NCI-H748 (cell line): ENCODE measurements at regions not wholly inside any gene's neighbourhood (a gene's known extent, or its start where the extent isn't known, plus 50 kb on each side); places are given as distances from the start of the nearest gene placed in this dataset.
A peak's percentile ranks its signal among the peaks of the same experiment; 100 is the strongest.

Experiments used
- DNase-seq: peaks from one replicate; lab custom pipeline; 2025; ENCODE audit not compliant: unreplicated experiment; lab: John Stamatoyannopoulos, UW

DNA sequence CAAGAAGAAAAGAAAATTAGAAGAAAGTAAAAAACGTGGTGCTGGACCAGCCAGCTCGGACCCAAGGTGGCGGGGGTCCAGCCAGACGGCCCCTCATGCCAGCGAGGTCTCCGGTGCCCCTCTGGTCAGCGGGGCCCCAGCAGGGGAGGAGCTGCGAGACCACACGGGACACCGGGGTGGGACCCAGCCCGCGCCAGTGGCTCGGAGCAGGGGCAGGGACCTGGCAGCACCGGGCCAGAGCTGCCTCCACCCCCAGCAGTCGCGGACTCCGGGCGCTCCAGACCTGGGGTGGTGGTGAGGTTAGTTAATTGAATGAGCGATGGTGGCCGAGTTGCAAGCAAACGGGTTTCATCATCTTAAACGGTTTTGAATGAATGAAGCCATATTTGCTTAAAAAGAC, 289.9 kb upstream of the MC4R start:
- no peak for DNase-seq

GRCh38 chr18:60663060-60663989, 290.8 kb upstream of the MC4R start:
- DNase-seq: no peak

DNA sequence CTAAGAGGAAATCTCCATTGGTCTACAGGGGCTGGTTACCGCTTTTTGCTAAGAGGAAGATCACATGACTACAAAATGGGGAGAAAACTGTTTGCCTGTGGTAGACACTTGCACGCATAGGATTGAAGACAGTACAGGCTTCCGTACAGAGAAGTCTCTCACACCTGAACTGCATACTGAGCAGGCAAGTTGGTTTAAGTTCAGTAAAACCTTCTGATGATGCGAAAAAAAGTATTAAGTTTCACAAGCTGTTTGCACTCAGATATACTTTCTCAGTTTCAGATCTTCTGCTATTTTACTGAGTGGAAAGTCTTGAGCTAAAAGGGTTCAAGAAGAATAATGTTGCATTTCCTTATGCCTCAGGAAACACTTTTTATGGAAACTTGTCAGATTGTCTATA, 292.2 kb upstream of the MC4R start:
- no peak for DNase-seq

- no peak for DNase-seq
These were observed 294.4 kb upstream of the MC4R start for GRCh38 chr18:60667016-60667415.

- DNase-seq: peak; percentile 28
These were observed 296.0 kb upstream of the MC4R start for GRCh38 chr18:60668583-60668982.

- no peak for DNase-seq
These were observed 297.4 kb upstream of the MC4R start for GRCh38 chr18:60669938-60670337.

GRCh38 chr18:60671021-60671420, 298.4 kb upstream of the MC4R start:
- DNase-seq: no peak

- no peak for DNase-seq
These were observed 302.6 kb upstream of the MC4R start for GRCh38 chr18:60675126-60675525.

DNA sequence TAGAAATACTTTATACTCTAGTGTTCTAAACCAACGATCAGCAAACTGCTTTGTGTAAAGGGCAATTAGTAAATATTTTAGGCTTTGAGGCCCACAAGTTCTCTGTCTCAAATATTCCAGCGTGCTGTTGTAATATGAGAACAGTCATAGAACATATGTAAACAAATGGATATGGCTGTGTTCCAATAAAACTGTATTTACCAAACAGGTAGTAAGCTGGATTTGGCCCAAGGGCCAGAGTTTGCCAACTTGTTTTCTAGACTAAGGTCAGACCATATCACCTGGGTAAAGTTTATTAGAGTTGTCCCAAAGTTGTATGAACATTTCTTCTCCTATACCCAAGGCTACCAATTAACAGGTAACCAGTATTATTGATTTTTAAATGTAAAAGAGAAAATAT, 303.2 kb upstream of the MC4R start:
- DNase-seq: peak; percentile 86

DNA sequence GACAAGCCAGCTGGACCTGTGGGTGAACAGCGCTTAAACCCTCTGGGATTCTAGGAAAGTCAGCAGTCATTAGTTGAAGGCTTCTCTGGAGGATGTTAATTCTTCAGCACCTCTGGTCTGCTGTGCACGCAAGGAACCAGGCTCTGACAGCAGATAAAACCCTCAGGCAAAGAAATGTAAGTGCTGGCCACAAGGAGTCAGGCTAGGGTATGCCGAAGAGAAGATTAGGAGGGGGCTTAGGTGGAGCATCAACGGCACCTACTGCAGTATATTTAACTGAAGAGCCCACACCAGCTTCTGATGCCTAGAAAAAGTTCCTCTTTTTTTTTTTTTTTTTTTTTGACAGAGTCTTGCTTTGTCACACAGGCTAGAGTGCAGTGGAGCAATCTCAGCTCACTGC, 304.2 kb upstream of the MC4R start:
- DNase-seq: peak; percentile 22

- DNase-seq: peak; percentile 77
These were observed 312.4 kb upstream of the MC4R start for GRCh38 chr18:60684843-60685513.

DNA sequence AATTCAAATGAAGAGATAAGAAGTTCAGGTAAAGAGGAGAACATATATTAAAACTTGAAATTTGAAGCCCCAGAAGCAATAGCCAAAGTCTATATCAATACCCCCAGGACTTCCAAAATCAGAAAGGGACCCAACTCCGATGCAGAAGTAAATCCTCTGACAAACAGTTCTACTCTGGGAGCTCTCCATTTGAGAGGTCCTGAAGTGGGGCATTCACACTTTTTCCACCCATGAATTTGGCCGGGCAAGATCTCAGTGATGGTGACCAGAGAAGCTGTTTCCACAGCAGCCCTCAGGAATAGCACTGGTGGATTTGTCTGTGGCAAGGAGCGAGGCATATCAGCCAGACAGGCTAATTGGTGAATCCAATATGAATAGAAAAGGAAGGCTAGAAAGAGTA, 313.6 kb upstream of the MC4R start:
- DNase-seq: no peak

GRCh38 chr18:60691061-60691460, 318.5 kb upstream of the MC4R start:
- no peak for DNase-seq

DNA sequence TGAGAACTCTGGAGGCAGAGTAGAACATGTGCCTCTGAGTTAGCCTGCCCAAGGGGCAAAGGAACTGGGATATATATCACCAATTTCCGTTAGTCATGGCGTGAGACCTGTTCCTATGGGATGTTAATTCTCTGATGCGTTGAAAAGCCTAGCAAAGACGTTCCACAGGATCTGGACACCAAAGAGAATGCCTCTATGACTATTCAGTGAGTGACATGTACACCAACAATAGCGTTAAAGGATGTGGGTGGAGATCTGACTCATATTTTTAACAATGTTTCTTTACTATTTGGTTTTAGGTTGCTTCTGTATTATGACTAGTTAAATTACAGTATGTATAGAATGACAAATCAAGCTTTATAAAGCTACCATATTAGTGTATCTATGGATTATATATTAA, 320.9 kb upstream of the MC4R start:
- DNase-seq: no peak

- DNase-seq: peak; percentile 97
These were observed 326.3 kb upstream of the MC4R start for GRCh38 chr18:60698901-60699300.

GRCh38 chr18:60722742-60723141, 350.2 kb upstream of the MC4R start:
- DNase-seq: no peak

GRCh38 chr18:60732143-60732542, 359.6 kb upstream of the MC4R start:
- no peak for DNase-seq

DNA sequence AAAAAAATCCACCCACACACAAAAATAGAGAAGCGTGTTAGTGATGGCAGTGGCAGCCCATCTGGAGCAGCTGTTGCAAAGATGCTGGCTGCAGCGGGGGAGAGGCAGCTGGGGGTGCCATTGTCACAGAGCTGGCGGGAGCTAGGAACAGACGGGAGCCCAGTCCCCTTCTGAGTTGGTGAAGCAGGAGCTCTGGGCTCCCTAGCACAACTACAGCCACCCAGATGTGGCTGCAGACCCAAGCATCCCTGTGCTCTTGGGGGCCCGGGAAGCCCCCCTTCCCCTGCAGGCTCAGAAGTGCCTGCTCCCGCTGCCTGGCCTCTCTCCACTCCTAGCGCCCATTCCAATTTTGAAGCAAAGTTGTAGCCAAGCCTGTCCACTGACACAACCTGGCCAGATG, 366.6 kb upstream of the MC4R start:
- no peak for DNase-seq

GRCh38 chr18:60740313-60740712, 367.7 kb upstream of the MC4R start:
- DNase-seq: no peak

- no peak for DNase-seq
These were observed 373.9 kb upstream of the MC4R start for GRCh38 chr18:60746491-60746890.

GRCh38 chr18:60746919-60747318, 374.3 kb upstream of the MC4R start:
- DNase-seq: no peak

DNA sequence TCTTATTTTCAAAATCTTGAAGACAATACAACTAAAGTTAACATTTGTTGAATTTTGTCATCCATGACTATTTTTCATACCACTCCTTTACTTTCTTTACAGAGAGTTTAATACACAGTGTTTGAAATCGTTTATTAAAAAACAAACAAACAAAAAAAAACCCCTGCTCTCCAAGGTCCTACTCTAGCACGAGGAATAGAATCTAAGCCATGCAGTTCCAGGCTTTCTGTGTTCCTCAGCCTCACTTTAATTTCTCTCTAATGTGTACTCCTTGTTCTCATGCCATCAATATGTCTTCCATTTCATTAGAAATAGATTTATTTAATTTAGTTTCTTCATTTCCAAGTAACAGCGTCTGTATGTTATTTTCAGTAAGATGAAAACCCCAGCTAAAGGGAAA, 381.2 kb upstream of the MC4R start:
- no peak for DNase-seq
